Stomach (tissue), 4 donors: ENCODE measurements at regions not wholly inside any gene's neighbourhood (a gene's known extent, or its start where the extent isn't known, plus 50 kb on each side); places are given as distances from the start of the nearest gene placed in this dataset.

Experiments
- EP300 ChIP-seq: sonication (generic); formaldehyde crosslinking; IDR thresholded peaks from one replicate; pipeline ENCODE4 v1.6.1; 2017; ENCODE audit warnings: antibody characterized with exemption
- POLR2A ChIP-seq, 4 donors: fragments of 450-650 bp; IDR thresholded peaks; one replicate each; pipeline ENCODE4 v1.6.1; 2016; ENCODE audit warnings: antibody characterized with exemption in 4 of 4, control low read depth in 2 of 4, mild to moderate bottlenecking in 1 of 4, moderate library complexity in 1 of 4
- TF ChIP-seq, protein P1 (sequence below), 7 experiments: fragments of 450-650 bp in 4 of 7; fragments of 200-600 bp in 3 of 7; sonication (generic) in 3 of 7; IDR thresholded peaks; one replicate each; pipeline ENCODE4 v1.5.1; 2016 to 2019; ENCODE audit warnings: antibody characterized with exemption in 7 of 7, control low read depth in 2 of 7, mild to moderate bottlenecking in 1 of 7

DNA sequence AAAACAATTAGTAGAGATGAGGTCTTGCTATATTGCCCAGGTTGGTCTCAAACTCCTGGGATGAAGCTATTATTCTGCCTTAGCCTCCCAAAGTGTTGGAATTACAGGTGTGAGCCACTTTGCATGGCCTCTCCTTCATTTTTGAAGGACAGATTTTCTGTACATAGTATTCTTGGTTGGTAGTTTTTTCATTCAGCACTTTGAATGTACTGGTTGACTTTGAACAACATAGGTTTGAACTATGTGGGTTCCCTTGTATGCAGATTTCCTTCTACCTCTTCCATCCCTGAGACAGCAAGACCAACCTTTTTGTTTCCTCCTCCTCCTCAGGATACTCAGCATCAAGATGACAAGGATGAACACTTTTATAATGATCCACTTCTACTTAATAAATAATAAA lies 436.4 kb downstream of the QKI start:
- TF ChIP-seq, protein P1, sequence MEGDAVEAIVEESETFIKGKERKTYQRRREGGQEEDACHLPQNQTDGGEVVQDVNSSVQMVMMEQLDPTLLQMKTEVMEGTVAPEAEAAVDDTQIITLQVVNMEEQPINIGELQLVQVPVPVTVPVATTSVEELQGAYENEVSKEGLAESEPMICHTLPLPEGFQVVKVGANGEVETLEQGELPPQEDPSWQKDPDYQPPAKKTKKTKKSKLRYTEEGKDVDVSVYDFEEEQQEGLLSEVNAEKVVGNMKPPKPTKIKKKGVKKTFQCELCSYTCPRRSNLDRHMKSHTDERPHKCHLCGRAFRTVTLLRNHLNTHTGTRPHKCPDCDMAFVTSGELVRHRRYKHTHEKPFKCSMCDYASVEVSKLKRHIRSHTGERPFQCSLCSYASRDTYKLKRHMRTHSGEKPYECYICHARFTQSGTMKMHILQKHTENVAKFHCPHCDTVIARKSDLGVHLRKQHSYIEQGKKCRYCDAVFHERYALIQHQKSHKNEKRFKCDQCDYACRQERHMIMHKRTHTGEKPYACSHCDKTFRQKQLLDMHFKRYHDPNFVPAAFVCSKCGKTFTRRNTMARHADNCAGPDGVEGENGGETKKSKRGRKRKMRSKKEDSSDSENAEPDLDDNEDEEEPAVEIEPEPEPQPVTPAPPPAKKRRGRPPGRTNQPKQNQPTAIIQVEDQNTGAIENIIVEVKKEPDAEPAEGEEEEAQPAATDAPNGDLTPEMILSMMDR (IDR thresholded peaks at IDR 0.05) = no peak
- no peak for TF ChIP-seq POLR2A (IDR thresholded peaks at IDR 0.05)
- TF ChIP-seq EP300 = no peak
